HuH-7 (cell line): ENCODE measurements at regions not wholly inside any gene's neighbourhood (a gene's known extent, or its start where the extent isn't known, plus 50 kb on each side); places are given as distances from the start of the nearest gene placed in this dataset.

Source experiments
- DNase-seq: peaks from one replicate; pipeline ENCODE4 v3.0.0; 2011; ENCODE audit warnings: low spot score

- DNase-seq = no peak
Measured at GRCh38 chr12:92530706-92531105, 172.1 kb upstream of the PLEKHG7 start.

DNA sequence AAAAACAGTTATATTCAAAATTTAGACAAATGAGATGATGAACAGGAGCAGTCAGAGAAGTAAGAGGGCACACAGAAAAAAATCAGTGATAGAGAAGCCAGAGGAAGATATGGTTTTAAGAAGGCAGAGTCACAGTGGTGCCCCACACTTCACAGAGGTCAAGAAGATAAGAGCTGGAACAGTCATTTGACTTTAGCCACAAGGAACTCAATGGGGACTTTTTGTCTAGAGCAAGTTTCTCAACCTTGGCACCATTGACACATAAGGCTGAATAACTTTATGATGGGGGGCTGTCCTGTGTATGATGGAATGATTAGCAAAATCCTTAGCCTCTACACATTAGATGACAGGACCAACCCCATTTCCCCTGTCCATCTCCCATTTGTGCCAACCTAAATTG is 172.8 kb upstream of the PLEKHG7 start:
- DNase-seq = no peak

DNA sequence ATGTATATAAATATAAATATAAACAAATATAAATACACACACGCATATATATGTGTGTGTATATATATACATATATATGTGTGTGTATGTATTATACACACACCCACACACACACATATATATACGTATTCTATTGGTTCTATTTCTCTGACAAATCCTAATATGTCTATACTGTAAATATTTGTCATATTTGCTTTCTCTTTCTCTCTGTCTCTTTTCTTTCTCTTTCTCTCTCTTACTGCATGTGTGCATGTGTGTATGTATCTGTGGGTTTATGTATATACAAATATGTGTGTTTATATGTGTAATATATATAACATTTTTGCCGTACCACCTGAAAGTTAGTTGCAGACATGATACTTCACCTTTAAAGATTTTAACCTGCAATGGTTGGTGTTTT is 174.2 kb upstream of the PLEKHG7 start:
- DNase-seq = no peak

DNA sequence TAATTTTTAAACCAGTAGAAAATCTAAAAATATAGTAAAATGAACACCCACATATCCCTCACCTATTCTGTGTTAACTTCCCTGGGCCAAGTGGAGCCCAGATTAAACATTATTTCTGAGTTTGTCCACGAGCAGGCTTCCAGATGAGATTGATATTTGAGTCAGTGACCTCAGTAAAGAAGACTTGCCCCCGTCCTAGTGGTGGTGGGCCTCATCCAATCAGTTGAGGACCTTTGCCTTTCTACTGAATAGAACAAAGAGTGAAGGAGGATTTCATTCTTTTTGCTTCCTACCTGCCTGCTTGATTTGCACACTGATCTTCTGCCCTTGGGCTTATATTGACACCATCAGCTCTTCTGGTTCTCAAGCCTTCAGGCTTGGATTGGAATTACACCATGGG is 174.7 kb upstream of the PLEKHG7 start:
- DNase-seq = no peak

DNA sequence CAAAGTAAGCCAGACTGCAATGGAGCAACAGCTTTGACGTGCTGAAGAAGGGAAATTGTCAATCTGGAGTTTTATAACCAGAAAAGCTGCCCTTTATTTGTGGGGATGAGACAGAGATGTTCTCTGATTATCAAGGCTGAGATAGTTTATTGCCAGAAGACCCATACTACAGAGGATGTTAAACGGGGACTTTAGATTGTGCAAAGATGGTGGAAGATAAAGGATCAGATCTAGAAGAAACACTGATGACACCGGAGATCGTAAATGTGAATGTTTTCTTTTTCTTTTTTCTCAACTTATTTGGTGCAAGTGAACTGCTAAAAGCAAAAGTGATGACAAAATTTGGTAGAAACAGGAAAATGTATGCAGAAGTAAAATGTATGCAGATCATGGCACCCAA is 178.3 kb upstream of the PLEKHG7 start:
- no peak for DNase-seq

GRCh38 chr12:92520511-92520910 is 182.3 kb upstream of the PLEKHG7 start:
- no peak for DNase-seq

DNA sequence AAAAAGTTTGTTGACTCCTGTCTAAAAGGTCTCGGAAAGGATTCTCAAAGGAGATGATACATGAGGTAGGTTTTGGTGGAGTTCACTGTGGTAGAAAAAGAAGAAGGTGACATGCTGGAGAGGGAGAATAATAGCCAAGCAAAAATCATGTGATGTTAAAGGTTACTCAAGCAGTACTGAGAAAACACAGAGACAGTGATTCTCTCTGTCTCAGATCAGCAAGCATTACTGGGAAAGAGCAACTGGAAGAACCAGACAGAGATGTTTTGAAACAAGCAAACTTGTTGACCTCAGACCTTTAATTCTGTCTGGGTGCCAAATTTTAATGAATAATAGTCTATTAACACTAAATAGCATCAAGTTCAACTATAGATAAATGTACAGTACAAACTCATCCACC is 183.5 kb upstream of the PLEKHG7 start:
- no peak for DNase-seq

- DNase-seq = no peak
Measured at GRCh38 chr12:92518071-92518470, 184.7 kb upstream of the PLEKHG7 start.

GRCh38 chr12:92516277-92516600 is 186.6 kb upstream of the PLEKHG7 start:
- no peak for DNase-seq

GRCh38 chr12:92513231-92513730 is 189.5 kb upstream of the PLEKHG7 start:
- no peak for DNase-seq

GRCh38 chr12:92511786-92512185 is 191.0 kb upstream of the PLEKHG7 start:
- DNase-seq = no peak

- no peak for DNase-seq
Measured at GRCh38 chr12:92509156-92509738, 193.5 kb upstream of the PLEKHG7 start.

- no peak for DNase-seq
Measured at GRCh38 chr12:92506891-92507290, 195.9 kb upstream of the PLEKHG7 start.

GRCh38 chr12:92506460-92506859 is 196.3 kb upstream of the PLEKHG7 start:
- no peak for DNase-seq

DNA sequence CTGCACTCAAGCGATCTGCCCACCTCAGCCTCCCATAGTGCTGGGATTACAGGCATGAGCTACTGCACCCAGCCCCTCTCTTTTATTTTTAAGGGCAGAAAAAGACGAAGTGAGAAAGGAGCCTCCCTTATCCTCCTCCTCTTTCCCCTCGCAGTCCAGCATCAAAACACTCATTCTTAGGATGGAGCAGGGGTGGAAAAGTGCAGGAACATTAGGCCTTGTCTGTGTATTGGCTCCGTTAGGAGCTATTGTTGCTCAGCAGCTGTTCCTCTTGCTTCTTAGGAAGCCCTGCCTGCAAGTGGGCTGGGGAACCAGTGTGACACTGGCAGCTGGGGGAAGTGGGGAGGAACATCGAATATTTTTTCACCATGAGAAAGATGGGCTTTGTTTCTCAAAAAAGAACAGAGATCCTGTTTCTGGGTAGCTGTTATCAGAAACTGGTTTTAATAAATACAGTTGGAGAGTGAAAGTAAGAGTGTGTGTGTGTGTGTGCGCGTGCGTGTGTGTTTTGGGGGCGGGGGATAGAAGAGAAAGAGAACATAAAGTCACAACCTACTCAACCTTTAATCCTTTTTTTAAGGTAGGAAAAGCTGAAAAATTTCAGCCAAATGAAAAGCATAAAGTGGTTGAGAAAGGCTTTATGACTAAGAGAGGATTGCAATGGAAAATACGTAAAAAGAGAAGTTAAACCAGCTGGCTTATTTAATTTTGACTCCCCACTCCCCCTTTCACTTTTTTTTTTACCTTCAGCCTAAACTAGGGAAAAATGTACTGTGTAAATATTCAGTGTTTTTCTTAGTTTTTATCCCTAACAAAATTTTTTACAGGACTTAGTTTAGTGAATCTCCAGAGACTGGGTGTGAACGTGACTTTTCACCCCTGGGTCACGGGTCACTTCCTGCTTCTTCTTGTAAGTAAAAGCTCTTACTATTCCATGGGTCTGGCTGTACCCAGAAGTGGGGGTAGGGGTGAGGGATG is 197.2 kb upstream of the PLEKHG7 start:
- no peak for DNase-seq

- no peak for DNase-seq
Measured at GRCh38 chr12:92504594-92504981, 198.2 kb upstream of the PLEKHG7 start.

- no peak for DNase-seq
Measured at GRCh38 chr12:92503971-92504593, 198.7 kb upstream of the PLEKHG7 start.

GRCh38 chr12:92503029-92503931 is 199.5 kb upstream of the PLEKHG7 start:
- no peak for DNase-seq

DNA sequence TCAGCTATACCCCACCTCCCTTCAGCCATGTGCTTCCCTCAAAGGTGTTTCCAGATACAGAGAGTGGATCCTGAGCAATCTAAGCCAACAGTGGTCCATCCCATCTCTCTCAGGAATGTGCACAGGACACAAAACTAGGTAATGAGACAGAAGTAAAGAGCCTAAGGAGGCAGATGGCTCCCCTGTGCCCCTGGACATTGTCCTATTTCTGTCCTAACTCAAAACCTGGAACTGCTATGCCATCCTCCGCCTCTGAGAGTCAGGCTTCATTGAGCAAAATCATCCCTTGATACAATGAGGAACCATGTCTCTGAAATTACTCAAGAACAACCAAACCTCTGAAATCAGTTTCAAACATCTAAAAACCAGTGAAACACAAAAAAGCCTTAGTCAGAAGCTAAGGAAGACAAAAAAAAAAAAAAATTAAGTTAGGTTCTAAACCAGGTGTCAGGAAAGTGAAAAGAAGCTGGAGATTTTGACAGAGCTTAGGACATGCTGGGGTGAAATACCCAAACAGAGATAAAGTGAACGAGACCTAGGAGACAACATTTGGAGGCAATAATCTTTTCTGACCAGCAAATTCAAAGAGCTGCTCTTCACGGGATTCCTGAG is 200.3 kb upstream of the PLEKHG7 start:
- DNase-seq = no peak

DNA sequence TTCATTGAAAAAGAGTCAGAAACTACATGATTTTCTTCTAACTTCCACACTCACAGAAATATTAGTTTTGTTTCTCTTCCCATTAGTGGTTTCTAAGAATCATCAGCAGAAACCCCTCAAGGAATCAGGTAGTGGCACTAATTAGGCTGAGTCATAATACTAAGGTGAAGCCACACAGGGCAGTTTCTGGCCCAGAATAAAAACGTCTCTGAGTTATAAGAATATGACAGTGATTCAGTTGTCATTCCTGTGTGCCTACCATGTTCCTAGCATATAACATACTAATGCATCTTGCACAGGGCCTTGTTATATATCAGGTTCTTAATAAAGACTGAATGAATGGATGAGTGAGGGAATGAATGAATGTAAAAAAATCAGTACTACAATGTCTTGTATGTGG is 206.0 kb upstream of the PLEKHG7 start:
- no peak for DNase-seq

DNA sequence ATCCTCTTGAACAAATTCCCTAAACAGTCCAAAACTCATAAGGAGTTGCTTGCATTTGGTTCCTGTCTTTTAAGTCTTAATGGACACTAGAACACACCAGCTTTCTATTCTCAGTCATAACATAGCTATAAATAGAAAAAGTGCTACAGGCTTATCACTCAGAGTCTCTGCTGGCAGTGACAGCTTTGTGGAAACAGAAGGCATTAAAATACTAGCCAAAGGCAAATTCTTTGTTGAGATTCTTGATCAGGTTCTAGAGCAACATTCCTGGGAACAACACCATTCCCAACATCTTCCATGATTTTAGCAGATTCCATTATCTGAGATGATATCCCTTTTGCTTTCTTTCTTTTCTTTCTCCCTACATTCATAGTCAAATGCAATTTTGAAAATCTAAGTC is 207.7 kb upstream of the PLEKHG7 start:
- DNase-seq = no peak

GRCh38 chr12:92493816-92494215 is 209.0 kb upstream of the PLEKHG7 start:
- DNase-seq = no peak
